HL-60 (cell line): ENCODE measurements at regions not wholly inside any gene's neighbourhood (a gene's known extent, or its start where the extent isn't known, plus 50 kb on each side); places are given as distances from the start of the nearest gene placed in this dataset.

Source experiments
- DNase-seq, 2 experiments: peaks; one replicate each; pipeline ENCODE4 v3.0.0-alpha.2; 2010 to 2020; ENCODE audit warnings: low read depth in 1 of 2, low spot score in 1 of 2
- H3K27ac ChIP-seq: fragments of 250-450 bp; sonication (Bioruptor Pico); replicated peaks from 2 replicates; pipeline ENCODE4 v1.5.1; 2020; ENCODE audit warnings: mild to moderate bottlenecking, moderate library complexity
- H3K27me3 ChIP-seq: fragments of 250-450 bp; sonication (Bioruptor Pico); 2 replicates; pipeline ENCODE4 v1.5.1; 2021; ENCODE audit warnings: mild to moderate bottlenecking, moderate library complexity; ENCODE audit not compliant: insufficient read depth, poor library complexity, severe bottlenecking
- H3K4me3 ChIP-seq: replicated peaks from 2 replicates; pipeline ENCODE4 v1.5.1; 2011; ENCODE audit warnings: mild to moderate bottlenecking, control low read depth, low read length; ENCODE audit not compliant: insufficient read depth
- CTCF ChIP-seq: IDR thresholded peaks from one replicate; pipeline ENCODE4 v1.5.1; 2011; ENCODE audit warnings: low read length, control low read depth, inconsistent platforms; ENCODE audit not compliant: insufficient read depth
- GABPA ChIP-seq: IDR thresholded peaks from 2 replicates; pipeline ENCODE4 v1.6.1; 2012; ENCODE audit warnings: low read depth
- POLR2AphosphoS5 ChIP-seq: IDR thresholded peaks from 2 replicates; pipeline ENCODE4 v1.6.1; 2012; ENCODE audit warnings: low read depth
- SPI1 ChIP-seq: IDR thresholded peaks from 2 replicates; pipeline ENCODE4 v1.6.1; 2012; ENCODE audit warnings: low read depth, mild to moderate bottlenecking, borderline replicate concordance
- TF ChIP-seq, protein P1 (sequence below): IDR thresholded peaks from 2 replicates; pipeline ENCODE4 v1.6.1; 2012; ENCODE audit warnings: low read depth; ENCODE audit not compliant: insufficient replicate concordance

- H3K4me3 ChIP-seq: no peak overlapping the region
- H3K27ac ChIP-seq: no peak overlapping the region
- DNase-seq: no peak
- TF ChIP-seq CTCF (no peak), POLR2AphosphoS5 (no peak), SPI1 (no peak), GABPA (no peak)
- TF ChIP-seq, protein P1, sequence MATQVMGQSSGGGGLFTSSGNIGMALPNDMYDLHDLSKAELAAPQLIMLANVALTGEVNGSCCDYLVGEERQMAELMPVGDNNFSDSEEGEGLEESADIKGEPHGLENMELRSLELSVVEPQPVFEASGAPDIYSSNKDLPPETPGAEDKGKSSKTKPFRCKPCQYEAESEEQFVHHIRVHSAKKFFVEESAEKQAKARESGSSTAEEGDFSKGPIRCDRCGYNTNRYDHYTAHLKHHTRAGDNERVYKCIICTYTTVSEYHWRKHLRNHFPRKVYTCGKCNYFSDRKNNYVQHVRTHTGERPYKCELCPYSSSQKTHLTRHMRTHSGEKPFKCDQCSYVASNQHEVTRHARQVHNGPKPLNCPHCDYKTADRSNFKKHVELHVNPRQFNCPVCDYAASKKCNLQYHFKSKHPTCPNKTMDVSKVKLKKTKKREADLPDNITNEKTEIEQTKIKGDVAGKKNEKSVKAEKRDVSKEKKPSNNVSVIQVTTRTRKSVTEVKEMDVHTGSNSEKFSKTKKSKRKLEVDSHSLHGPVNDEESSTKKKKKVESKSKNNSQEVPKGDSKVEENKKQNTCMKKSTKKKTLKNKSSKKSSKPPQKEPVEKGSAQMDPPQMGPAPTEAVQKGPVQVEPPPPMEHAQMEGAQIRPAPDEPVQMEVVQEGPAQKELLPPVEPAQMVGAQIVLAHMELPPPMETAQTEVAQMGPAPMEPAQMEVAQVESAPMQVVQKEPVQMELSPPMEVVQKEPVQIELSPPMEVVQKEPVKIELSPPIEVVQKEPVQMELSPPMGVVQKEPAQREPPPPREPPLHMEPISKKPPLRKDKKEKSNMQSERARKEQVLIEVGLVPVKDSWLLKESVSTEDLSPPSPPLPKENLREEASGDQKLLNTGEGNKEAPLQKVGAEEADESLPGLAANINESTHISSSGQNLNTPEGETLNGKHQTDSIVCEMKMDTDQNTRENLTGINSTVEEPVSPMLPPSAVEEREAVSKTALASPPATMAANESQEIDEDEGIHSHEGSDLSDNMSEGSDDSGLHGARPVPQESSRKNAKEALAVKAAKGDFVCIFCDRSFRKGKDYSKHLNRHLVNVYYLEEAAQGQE: no peak
- H3K27me3 ChIP-seq: no peaks in the 10 kb centered on the region
Observed at GRCh38 chr10:43844221-43844620, 195.5 kb upstream of the ZNF32 start.

DNA sequence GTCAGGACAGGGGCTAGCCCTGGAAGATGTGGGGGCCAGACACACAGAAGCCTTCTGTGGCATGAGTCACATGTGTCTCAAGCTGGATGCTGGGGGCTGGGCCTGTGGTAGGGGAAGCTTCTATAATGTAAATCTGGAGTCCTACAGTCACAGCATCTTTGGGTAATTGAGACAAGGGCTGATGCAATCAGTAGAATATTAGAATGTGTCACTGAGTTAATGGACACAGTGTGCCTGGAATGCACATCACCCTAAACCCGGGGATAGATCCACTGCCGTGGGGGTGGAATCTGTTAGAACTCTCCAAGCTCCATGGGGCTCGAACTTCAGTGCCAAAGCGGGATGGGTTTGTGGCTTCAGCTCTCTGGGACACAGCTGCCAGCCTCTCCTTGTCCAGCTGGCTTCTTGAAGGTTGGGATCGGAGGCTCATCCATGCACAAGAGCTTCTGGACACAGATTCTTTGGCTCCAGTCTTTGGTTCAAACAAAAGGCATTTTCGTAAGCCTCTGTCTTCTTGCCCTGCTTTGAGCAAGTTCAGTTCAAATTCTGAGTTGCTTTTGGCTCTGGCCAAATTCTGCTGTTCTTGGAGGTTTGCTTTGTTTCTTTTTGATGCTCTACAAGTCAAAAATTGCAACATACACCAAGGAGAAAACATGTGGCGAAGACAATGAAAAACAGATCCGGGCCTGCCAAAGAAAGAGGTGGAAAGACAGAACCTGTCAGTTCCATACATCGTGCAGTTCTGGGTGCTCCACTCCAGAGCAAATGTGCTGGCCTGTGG is 194.8 kb upstream of the ZNF32 start:
- no peak for DNase-seq

DNA sequence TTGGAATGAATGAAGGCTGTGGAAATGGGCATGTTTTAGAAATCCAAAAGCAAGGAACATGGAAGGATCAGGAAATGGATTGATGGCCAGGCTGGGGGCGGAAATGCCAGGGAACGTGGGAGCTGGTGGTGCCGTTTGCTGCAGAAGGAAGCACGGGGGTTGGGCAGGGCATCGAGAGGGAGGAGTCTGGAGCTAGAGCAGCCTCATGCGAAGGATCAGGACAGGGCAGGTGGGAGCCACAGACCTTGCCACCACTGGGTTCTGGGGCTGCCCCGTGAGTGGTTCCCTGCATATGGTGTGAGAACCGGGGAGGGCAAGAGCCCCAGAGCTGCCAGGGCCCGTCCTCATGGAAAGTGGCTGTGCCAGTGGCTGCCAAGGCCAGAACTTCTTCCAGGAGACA is 193.8 kb upstream of the ZNF32 start:
- H3K4me3 ChIP-seq: no peak overlapping the region
- no peak for TF ChIP-seq SPI1
- no peak for TF ChIP-seq POLR2AphosphoS5
- TF ChIP-seq CTCF: no peak
- TF ChIP-seq, protein P1: no peak
- no peak for DNase-seq

More for the DNA sequence above, 194.8 kb upstream of the ZNF32 start:
- H3K27ac ChIP-seq: no peak overlapping the region
- H3K27me3 ChIP-seq: no peaks in the 10 kb centered on the region
- no peak overlapping the region for H3K4me3 ChIP-seq
- TF ChIP-seq GABPA (no peak), SPI1 (no peak), CTCF (no peak), POLR2AphosphoS5 (no peak)
- TF ChIP-seq, protein P1: no peak

More for the DNA sequence above, 193.8 kb upstream of the ZNF32 start:
- no peak overlapping the region for H3K27ac ChIP-seq
- H3K27me3 ChIP-seq: no peaks in the 10 kb centered on the region
